HCT116 (cell line): ENCODE measurements at regions not wholly inside any gene's neighbourhood (a gene's known extent, or its start where the extent isn't known, plus 50 kb on each side); places are given as distances from the start of the nearest gene placed in this dataset.

ENCODE experiments used
- ATAC-seq: fragments of 200-7000 bp; cut with Tn5 transposase; 2 replicates; pipeline ENCODE4 v1.9.1; 2020; ENCODE audit warnings: mild to moderate bottlenecking, moderate library complexity
- BruUV-seq: library from RNA; stranded (reverse); fragments of 400-500 nt; replicated peaks from 2 replicates; lab custom pipeline; 2021; lab: Mats Ljungman, UMichigan
- CTCF ChIA-PET: fragments of 300-600 bp; sonication (Branson Sonifier 250); formaldehyde crosslinking; loops from one replicate; lab custom pipeline; 2021; ENCODE audit warnings: antibody characterized with exemption; lab: Charles Lee
- POLR2A ChIA-PET: fragments of 300-600, 350-600 bp; sonication (Branson Sonifier 250); formaldehyde crosslinking; loops from one replicate; lab custom pipeline; 2021; ENCODE audit warnings: antibody characterized with exemption; lab: Charles Lee
- RAD21 ChIA-PET, 2 experiments: fragments of 300-600 bp; sonication (Branson Sonifier 250); formaldehyde crosslinking; loops; one replicate each; lab custom pipeline; 2023; ENCODE audit warnings: low total read pairs in 2 of 2; ENCODE audit not compliant: uncharacterized antibody in 2 of 2, unreplicated experiment in 2 of 2, low non-redundant PET in 1 of 2; lab: Charles Lee
- DNase-seq: peaks from one replicate; pipeline ENCODE4 v3.0.0-alpha.2; 2010; ENCODE audit warnings: low read depth, low spot score
- H2AFZ ChIP-seq: fragments of 200-600 bp; shearing (Covaris generic), sonication (generic); 2 replicates; pipeline ENCODE4 v1.6.1; 2017; ENCODE audit warnings: low read depth, mixed run types, mixed read lengths, antibody characterized with exemption, low read length; ENCODE audit not compliant: poor library complexity, severe bottlenecking
- H3K27ac ChIP-seq: 2 replicates; pipeline ENCODE4 v1.5.1; 2012; ENCODE audit warnings: low read depth, low read length
- H3K27me3 ChIP-seq: fragments of 200-600 bp; sonication (generic); 2 replicates; pipeline ENCODE4 v1.6.1; 2016; ENCODE audit warnings: mixed run types, low read length, mixed read lengths; ENCODE audit not compliant: insufficient read depth
- H3K36me3 ChIP-seq, 2 experiments: fragments of 200-500 bp in 1 of 2; fragments of 200-600 bp in 1 of 2; sonication (Bioruptor generic) in 1 of 2; sonication (generic) in 1 of 2; 2 replicates each; pipeline versions ENCODE4 v1.5.1 to v1.6.1; 2014 to 2016; ENCODE audit warnings: low read length in 2 of 2, inconsistent platforms in 1 of 2, mixed read lengths in 1 of 2, mixed run types in 1 of 2; ENCODE audit not compliant: insufficient read depth in 2 of 2, control insufficient read depth in 1 of 2
- H3K4me1 ChIP-seq, 2 experiments: fragments of 200-600 bp in 1 of 2; sonication (generic) in 1 of 2; 2 replicates each; pipeline versions ENCODE4 v1.5.1 to v1.6.1; 2012 to 2017; ENCODE audit warnings: low read length in 2 of 2, inconsistent platforms in 1 of 2, mild to moderate bottlenecking in 1 of 2, mixed read lengths in 1 of 2, mixed run types in 1 of 2, moderate library complexity in 1 of 2; ENCODE audit not compliant: insufficient read depth in 2 of 2, control insufficient read depth in 1 of 2
- H3K4me2 ChIP-seq: fragments of 200-600 bp; sonication (generic); 2 replicates; pipeline ENCODE4 v1.6.1; 2017; ENCODE audit warnings: mixed run types, low read length, mixed read lengths
- H3K4me3 ChIP-seq, 2 experiments: fragments of 200-600 bp in 1 of 2; sonication (generic) in 1 of 2; replicated peaks in 1 of 2; 2 replicates each; pipeline ENCODE4 v1.5.1; 2011 to 2016; ENCODE audit warnings: low read length in 2 of 2, control low read depth in 1 of 2, low read depth in 1 of 2, mild to moderate bottlenecking in 1 of 2, mixed read lengths in 1 of 2, mixed run types in 1 of 2
- H3K79me2 ChIP-seq: fragments of 200-600 bp; sonication (generic); 2 replicates; pipeline ENCODE4 v1.6.1; 2017; ENCODE audit warnings: mild to moderate bottlenecking, mixed run types, low read length, moderate library complexity, mixed read lengths; ENCODE audit not compliant: insufficient read depth
- H3K9ac ChIP-seq: fragments of 200-600 bp; sonication (generic); 2 replicates; pipeline ENCODE4 v1.6.1; 2016; ENCODE audit warnings: low read length, mixed read lengths
- H3K9me2 ChIP-seq: fragments of 200-600 bp; sonication (generic), shearing (Covaris generic); 2 replicates; pipeline ENCODE4 v1.6.1; 2017; ENCODE audit warnings: mixed run types, mild to moderate bottlenecking, moderate library complexity; ENCODE audit not compliant: insufficient read depth
- H3K9me3 ChIP-seq, 2 experiments: fragments of 200-500 bp in 1 of 2; fragments of 200-600 bp in 1 of 2; sonication (Bioruptor generic) in 1 of 2; sonication (generic) in 1 of 2; 2 replicates each; pipeline ENCODE4 v1.6.1; 2014 to 2017; ENCODE audit warnings: low read length in 2 of 2, mixed read lengths in 2 of 2, inconsistent platforms in 1 of 2, low read depth in 1 of 2, mild to moderate bottlenecking in 1 of 2, mixed run types in 1 of 2, moderate library complexity in 1 of 2; ENCODE audit not compliant: control insufficient read depth in 1 of 2, insufficient read depth in 1 of 2
- H4K20me1 ChIP-seq: fragments of 200-600 bp; sonication (generic), shearing (Covaris generic); 2 replicates; pipeline ENCODE4 v1.6.1; 2017; ENCODE audit warnings: mixed run types, mild to moderate bottlenecking, moderate library complexity; ENCODE audit not compliant: insufficient read depth
- CBX3 ChIP-seq: IDR thresholded peaks from 2 replicates; pipeline ENCODE4 v1.6.1; 2012; ENCODE audit warnings: low read depth
- CTCF ChIP-seq, 3 experiments: fragments of 200-600 bp in 1 of 3; sonication (generic) in 1 of 3; IDR thresholded peaks in 2 of 3; conservative IDR thresholded peaks in 1 of 3; 2 replicates each; pipeline ENCODE4 v1.5.1; 2012 to 2017; ENCODE audit warnings: low read depth in 2 of 3, low read length in 2 of 3, antibody characterized with exemption in 1 of 3, borderline replicate concordance in 1 of 3, control low read depth in 1 of 3, mild to moderate bottlenecking in 1 of 3, mixed read lengths in 1 of 3, mixed run types in 1 of 3, moderate library complexity in 1 of 3; ENCODE audit not compliant: insufficient read depth in 1 of 3
- ELF1 ChIP-seq: IDR thresholded peaks from 2 replicates; pipeline ENCODE4 v1.6.1; 2012; ENCODE audit warnings: low read depth, borderline replicate concordance
- EZH2 ChIP-seq: fragments of 200-600 bp; sonication (generic); IDR thresholded peaks from 2 replicates; pipeline ENCODE4 v1.6.1; 2017; ENCODE audit warnings: antibody characterized with exemption, mixed run types
- JUND ChIP-seq: IDR thresholded peaks from 2 replicates; pipeline ENCODE4 v1.6.1; 2012
- MAX ChIP-seq: IDR thresholded peaks from 2 replicates; pipeline ENCODE4 v1.6.1; 2012
- POLR2AphosphoS5 ChIP-seq: IDR thresholded peaks from 2 replicates; pipeline ENCODE4 v1.6.1; 2011; ENCODE audit warnings: mild to moderate bottlenecking, low read depth, low read length, moderate library complexity
- RAD21 ChIP-seq: IDR thresholded peaks from 2 replicates; pipeline ENCODE4 v1.6.1; 2012; ENCODE audit warnings: low read depth, mild to moderate bottlenecking
- SIN3A ChIP-seq: IDR thresholded peaks from 2 replicates; pipeline ENCODE4 v1.6.1; 2012; ENCODE audit warnings: low read depth
- SRF ChIP-seq: IDR thresholded peaks from 2 replicates; pipeline ENCODE4 v1.6.1; 2012; ENCODE audit warnings: low read depth
- intact Hi-C: fragments of 100-400 bp; cut with micrococcal nuclease; formaldehyde crosslinking; loops from 2 replicates; pipeline ENCODE4 v1.10.0; 2022

GRCh38 chr5:158013939-158014338, 155.0 kb upstream of the CLINT1 start:
- RAD21 ChIA-PET, result no interaction called here
- H3K4me3 ChIP-seq, result no peak overlapping the region
- H3K27me3 ChIP-seq, result peaks cover 35% of the 10 kb centered on the region
- CTCF ChIA-PET, result interaction anchor here (1.0 kb wide), 1 partner anchor 1093 kb away, joined by 5 read pairs; no protein-coding TSS in a partner anchor
- H3K27ac ChIP-seq, result no peak overlapping the region
- no peak overlapping the region for H3K9ac ChIP-seq
- no peaks in the 10 kb centered on the region for H3K9me3 ChIP-seq
- no TSS peak for BruUV-seq
- no peak overlapping the region for H3K4me2 ChIP-seq
- H3K36me3 ChIP-seq, result no peaks in the 10 kb centered on the region
- DNase-seq (no peak), ATAC-seq (peak; percentile 97)
- H3K9me2 ChIP-seq, result no peaks in the 10 kb centered on the region
- no peaks in the 10 kb centered on the region for H3K4me1 ChIP-seq
- TF ChIP-seq POLR2AphosphoS5 (no peak), CTCF (IDR thresholded peaks at IDR 0.05 in 2 of 3, conservative IDR thresholded peaks at IDR 0.05 in 1 of 3; ENCODE audit: borderline replicate concordance in 1 of 3, insufficient read depth in 1 of 3, low read depth in 2 of 3, low read length in 2 of 3) (peak in 2 of 3 experiments; percentile 46 to 51; a peak in 4 of 6 replicates), RAD21 (peak; percentile 49), MAX (no peak)
- no peak overlapping the region for H2AFZ ChIP-seq
- H4K20me1 ChIP-seq, result no peaks in the 10 kb centered on the region
- POLR2A ChIA-PET, result no interaction called here
- no peaks in the 10 kb centered on the region for H3K79me2 ChIP-seq
- intact Hi-C loops, result loop anchor here (10.0 kb wide), 1 partner anchor 1091 kb away; no protein-coding TSS in a partner anchor

GRCh38 chr5:158013303-158013702, 154.4 kb upstream of the CLINT1 start:
- no peaks in the 10 kb centered on the region for H3K36me3 ChIP-seq
- RAD21 ChIA-PET, result no interaction called here
- H3K9me2 ChIP-seq, result no peaks in the 10 kb centered on the region
- intact Hi-C loops, result loop anchor here (10.0 kb wide), 1 partner anchor 1091 kb away; no protein-coding TSS in a partner anchor
- no peaks in the 10 kb centered on the region for H3K4me1 ChIP-seq
- ATAC-seq (no peak), DNase-seq (no peak)
- no peaks in the 10 kb centered on the region for H4K20me1 ChIP-seq
- no peak overlapping the region for H3K27ac ChIP-seq
- H3K4me2 ChIP-seq, result no peak overlapping the region
- H2AFZ ChIP-seq, result no peak overlapping the region
- H3K9ac ChIP-seq, result no peak overlapping the region
- peaks cover 35% of the 10 kb centered on the region for H3K27me3 ChIP-seq
- no peak overlapping the region for H3K4me3 ChIP-seq
- no peak for TF ChIP-seq CBX3
- TF ChIP-seq EZH2, result no peak
- no peak for TF ChIP-seq SRF
- TF ChIP-seq JUND, result no peak
- TF ChIP-seq ELF1, result no peak
- no peak for TF ChIP-seq SIN3A
- TF ChIP-seq, all 23 proteins: peak for 0
- Histone ChIP-seq H3K9me3 (no peaks in the 10 kb centered on the region), H3K79me2 (no peaks in the 10 kb centered on the region)
- no TSS peak for BruUV-seq
- POLR2A ChIA-PET, result no interaction called here
- CTCF ChIA-PET, result no interaction called here
